Epithelial cell of proximal tubule (primary cell): ENCODE measurements at regions not wholly inside any gene's neighbourhood (a gene's known extent, or its start where the extent isn't known, plus 50 kb on each side); places are given as distances from the start of the nearest gene placed in this dataset.

Experiments
- DNase-seq: peaks from one replicate; pipeline ENCODE4 v3.0.0-alpha.2; 2011; ENCODE audit warnings: low read depth
- H3K4me3 ChIP-seq: 2 replicates; pipeline ENCODE4 v1.5.1; 2011; ENCODE audit warnings: low read depth, mild to moderate bottlenecking, low read length
- CTCF ChIP-seq: conservative IDR thresholded peaks from 2 replicates; pipeline ENCODE4 v1.5.1; 2012; ENCODE audit warnings: low read depth, mild to moderate bottlenecking, low read length

GRCh38 chr4:128560754-128561495, 248.6 kb upstream of the JADE1 start:
- no peak for DNase-seq
- no peak for TF ChIP-seq CTCF
- H3K4me3 ChIP-seq, result no peak overlapping the region

GRCh38 chr4:128558896-128559679, 250.4 kb upstream of the JADE1 start:
- no peak for DNase-seq
- no peak for TF ChIP-seq CTCF

GRCh38 chr4:128556756-128557155, 252.7 kb upstream of the JADE1 start:
- H3K4me3 ChIP-seq, result no peak overlapping the region
- no peak for TF ChIP-seq CTCF
- no peak for DNase-seq

More at GRCh38 chr4:128558896-128559679, 250.4 kb upstream of the JADE1 start:
- H3K4me3 ChIP-seq, result no peak overlapping the region

GRCh38 chr4:128553686-128554515, 255.6 kb upstream of the JADE1 start:
- no peak for TF ChIP-seq CTCF
- no peak for DNase-seq
- H3K4me3 ChIP-seq, result peak overlapping the region; percentile 60

GRCh38 chr4:128552586-128552907, 257.0 kb upstream of the JADE1 start:
- DNase-seq, result no peak
- peak overlapping the region; percentile 60 for H3K4me3 ChIP-seq
- no peak for TF ChIP-seq CTCF

GRCh38 chr4:128551280-128551679, 258.2 kb upstream of the JADE1 start:
- H3K4me3 ChIP-seq, result no peak overlapping the region
- no peak for DNase-seq
- no peak for TF ChIP-seq CTCF
